ENCODE measurements at regions not wholly inside any gene's neighbourhood (a gene's known extent, or its start where the extent isn't known, plus 50 kb on each side); places are given as distances from the start of the nearest gene placed in this dataset.
A peak's percentile ranks its signal among the peaks of the same experiment; 100 is the strongest.
"Not testable (repeated sequence)": the region's sequence is repeated elsewhere in the genome, so short reads cannot be mapped to it uniquely, and the experiment has no call there.

DNA sequence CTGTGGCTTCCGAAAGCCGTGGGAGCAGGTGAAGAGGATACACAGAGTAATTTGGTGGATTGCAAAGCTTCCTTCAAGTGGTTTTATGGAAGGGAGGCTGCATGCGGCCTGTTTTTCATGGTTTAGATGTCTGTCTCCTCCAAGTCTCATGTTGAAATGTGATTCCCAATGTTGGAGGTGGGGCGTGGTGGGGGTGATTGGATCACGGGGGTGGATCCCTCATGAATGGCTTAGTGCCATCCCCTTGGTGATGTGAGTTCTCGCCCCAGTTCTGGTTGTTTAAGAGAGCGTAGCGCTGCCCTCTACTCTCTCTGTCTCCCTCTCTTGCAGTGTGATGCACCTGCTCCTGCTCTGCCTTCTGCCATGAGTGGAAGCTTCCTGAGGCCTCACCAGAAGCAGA lies 247.8 kb upstream of the B3GAT1 start:
- DNase-seq: no peak

DNA sequence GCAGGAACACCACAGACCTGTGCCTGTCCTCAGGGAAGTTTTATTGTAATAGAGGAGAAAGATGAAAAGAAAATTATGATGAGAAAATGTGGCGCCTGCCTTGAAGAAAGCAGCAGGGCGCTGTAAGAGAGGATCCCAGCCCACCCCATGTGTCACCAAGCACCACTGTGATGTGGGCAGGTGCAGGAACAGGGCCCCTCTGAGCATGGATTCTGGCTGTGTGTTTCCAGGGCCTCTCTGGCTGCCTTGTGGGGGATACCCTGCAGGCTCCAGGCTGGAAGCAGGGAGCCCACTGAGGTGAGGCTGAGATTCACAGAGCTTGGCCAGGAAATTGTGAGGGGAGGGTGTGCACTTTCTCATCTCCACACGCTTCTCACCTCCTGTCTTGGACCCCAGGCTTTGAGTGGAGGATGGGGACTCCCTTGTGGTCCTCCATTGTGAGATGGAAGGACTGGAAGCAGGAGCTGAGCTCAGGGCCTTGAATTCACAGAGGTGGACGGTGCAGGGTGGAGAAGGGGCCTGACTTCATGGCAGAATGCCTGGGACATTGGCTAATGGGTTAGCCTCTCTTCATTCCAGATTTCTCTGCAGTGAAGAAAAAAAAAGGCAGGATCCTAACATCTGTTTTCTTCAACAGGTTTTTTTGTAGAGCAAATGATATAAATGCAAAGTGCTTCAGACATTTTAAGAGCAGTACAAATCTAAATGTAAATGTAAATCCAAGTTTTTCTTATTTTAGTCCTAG lies 246.6 kb upstream of the B3GAT1 start:
- no peak for DNase-seq

DNA sequence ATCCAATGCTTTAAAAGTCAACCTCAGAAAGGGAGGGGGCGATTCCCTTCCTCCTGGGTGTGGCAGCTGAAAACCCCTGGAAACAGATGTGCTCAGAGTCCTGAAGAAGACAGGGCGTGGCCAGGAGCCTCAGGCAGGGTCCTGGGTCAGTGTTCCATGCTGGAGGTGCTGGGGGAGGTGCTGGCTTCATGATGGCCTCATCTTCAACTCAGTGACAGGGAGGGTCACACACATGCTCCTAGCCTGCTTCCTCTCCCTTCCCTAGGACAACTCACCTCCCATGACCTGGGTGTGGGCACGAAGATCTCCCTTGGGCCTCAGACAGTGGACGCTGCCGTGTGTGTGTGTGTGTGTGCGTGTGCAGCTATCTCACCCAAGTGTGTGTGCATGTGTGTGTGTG lies 245.6 kb upstream of the B3GAT1 start:
- no peak for DNase-seq

DNA sequence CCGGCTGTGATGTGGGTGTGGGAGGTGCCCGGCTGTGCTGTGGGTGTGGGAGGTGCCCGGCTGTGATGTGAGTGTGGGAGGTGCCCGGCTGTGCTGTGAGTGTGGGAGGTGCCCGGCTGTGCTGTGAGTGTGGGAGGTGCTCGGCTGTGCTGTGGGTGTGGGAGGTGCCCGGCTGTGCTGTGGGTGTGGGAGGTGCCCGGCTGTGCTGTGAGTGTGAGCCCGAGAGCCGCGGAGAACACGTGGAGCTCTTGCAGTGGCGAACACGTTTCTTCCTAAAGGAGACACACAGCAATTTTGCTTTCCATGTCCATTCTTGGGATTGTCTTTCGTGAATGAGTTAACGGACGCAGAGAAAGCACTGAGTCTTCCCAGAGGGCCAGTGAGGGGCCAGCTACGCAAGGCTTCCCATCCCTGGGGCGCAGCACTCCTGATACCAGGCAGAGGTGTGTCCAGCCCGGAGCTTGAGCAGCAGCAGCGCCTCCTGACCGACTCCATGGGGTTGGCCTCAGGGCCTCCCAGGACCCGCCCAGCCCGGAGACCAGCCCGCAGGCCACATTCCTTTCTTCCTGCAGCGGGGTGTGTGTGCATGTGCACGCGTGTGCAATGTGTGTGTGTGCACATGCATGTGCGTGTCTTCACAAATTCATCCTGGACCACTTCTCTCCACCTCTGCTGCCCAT lies 245.0 kb upstream of the B3GAT1 start:
- no peak for DNase-seq

DNA sequence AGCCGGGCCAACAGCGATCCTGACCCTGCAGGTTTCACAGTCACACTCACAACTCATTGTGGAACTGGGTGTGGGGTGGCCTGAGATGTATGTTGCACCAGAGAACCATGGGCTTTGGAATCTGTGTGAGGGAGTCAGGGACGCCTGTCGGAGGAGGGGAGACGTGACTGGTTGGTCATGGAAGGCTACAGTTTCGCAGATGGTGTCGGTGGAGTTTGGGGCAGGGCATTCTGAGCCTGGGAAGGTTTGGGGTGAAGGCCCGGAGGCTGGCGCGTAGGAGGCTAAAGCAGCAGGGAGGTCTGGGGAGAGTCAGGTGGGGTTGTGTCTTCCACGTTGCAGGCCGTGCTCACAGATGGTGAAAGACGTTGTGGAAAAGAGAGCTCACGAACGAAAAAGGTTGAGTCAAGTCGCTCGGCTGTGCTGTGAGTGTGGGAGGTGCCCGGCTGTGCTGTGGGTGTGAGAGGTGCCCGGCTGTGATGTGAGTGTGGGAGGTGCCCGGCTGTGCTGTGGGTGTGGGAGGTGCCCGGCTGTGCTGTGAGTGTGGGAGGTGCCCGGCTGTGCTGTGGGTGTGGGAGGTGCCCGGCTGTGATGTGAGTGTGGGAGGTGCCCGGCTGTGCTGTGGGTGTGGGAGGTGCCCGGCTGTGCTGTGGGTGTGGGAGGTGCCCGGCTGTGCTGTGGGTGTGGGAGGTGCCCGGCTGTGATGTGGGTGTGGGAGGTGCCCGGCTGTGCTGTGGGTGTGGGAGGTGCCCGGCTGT lies 244.2 kb upstream of the B3GAT1 start:
- DNase-seq: not testable (repeated sequence)

DNA sequence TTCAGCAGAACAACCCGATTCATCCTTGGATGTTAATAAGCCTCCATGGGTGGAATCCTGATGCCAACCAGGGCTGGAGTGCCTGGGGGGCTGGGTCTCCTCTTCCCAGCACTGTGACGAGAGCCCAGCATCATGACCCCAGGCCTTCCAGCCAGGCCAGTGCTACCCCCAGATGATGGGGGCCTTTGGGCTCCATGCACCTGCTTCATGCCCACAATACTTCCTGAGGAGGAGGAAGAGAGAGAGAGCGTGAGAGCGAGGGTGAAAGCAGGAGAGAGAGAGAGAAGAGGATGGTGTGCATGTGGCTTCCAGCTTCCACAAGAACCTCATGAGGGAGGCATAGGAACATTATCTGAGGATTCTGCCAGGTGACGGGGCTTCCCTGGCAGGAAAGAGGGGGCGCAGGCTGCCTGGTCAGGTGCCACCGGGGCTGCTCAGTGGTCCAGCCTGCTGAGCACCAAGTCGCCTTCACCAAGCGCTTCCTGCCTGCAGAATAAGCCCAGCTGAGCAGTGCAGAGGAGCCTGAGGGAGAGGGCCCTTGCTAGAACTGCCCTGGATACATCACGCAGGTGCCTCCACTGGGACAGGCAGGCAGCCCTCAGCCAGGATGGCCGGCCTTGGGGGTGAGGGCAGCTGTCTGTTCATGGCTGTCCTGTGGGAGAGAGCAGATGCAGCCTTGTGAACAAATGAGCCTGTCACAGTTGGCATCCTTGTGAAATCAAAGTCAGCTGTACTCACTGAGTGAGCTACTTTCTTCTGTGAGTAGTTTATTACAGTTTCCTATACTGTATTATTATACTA lies 243.3 kb upstream of the B3GAT1 start:
- no peak for DNase-seq

DNA sequence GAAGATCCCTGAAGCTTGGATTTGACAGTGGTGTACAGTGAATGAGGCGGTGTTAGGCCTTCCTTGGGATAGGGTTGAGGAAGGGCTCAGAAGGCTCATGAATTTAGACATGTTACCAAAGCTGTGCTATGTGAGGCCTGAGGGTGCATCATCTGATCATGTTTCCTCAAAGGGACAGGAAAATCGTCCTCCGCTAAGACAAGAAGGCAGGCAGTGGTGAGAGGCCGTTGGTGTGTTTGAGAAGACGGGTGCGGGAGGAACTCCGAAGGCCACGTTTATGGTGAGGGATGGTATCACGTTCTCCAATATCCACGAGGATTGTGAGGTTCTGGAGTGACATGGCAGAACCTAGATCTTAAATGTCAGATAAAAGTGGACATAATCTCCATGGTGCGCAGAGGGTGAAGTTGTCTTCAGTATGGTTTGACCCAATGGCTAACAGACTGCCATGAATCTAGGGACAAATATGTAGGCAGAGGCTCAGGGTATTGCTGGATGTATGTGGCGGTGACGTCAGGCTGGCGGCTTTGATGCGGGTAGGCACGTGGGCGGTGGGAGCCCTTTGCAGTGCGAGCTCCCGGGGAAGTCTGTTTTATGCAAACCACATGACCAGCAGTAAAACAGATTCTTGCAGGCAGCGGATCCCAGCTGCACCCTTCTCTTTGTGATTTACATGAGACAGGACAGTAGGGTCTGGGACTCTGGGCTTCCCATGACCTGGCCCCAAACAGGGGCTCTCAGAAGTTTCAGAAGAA lies 242.3 kb upstream of the B3GAT1 start:
- no peak for DNase-seq

DNA sequence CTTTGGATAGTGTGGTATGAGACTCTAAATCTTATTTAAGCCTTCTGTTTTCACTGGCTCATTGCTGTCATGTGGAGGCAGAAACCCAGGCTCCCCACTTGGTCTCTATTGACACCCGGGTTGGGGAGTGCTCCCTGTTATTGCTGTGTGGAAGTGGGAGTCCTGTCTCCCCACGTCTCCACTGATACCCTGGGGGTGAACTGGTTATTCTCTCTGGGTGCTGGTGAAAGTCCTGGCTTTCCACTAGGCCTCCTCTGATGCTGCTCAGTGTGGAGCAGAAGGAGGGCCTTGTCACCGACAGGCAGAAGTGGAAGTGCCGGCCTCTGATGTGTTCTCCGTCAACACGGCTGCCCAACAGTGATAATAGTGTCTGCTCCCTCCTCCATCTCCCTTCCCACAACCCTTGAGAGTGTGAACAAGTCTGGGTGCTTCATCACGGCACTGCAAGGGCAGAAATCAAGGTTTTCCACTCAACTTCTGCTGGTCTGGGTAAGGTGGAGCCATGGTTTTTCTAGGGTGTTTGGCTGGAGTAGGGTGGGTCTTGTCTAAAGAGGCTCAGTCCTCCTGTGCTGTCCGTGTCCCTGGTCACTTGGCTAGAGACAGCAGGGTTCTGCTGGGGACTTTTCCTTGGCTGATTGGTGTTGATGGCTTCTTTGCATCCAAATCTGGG lies 240.7 kb upstream of the B3GAT1 start:
- no peak for DNase-seq

DNA sequence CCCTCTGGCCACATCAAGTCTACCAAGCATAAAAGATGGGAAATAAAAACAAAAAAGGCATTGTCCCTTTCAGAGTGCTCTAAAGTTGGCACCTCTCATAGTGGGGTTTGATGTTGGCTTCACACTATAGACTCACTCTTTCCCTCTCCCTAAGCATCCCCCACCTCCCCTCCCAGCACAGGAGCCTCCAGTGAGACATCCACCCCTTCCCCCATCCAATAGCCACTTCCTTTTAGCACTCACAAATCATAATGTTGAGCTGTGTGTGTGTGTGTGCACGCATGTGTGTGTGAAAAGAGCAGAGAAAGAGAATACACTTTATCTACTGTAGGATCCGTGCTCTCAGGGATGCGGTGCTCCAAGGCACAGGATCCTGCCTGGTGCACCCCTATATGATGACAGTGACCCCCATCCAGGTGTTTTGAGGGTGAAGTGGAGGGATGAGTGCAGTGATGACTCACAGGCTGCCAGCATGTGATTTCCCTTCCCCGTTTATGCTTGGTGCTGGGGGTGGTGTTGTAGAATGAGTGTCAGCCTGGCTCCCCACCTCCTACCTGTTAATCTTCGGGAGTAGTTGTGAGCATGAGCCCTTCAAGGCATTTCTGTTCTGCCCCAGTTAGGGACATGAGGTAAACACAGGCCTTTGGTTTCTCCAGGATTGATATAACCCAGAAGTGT lies 235.2 kb upstream of the B3GAT1 start:
- no peak for DNase-seq

DNA sequence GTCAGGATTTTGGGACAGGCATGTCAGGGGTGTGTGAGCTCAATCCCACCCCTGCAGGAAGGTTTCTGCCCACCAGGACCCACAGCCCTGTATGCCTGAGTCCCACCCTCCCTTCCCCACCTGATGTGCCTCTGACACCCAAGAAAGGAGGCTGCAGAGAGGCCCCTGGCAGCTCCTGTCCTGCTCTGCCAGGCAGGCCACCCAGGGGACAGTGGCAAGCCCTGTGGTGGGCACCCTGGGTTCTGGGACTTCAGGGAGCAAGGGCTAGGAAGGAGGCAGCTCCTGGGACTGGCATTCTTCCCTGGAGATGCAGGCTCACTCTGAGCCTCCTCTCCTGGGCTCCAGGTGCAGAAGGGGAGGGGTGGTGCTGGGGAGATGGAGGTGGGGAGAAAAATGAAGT lies 234.5 kb upstream of the B3GAT1 start:
- DNase-seq: no peak

DNA sequence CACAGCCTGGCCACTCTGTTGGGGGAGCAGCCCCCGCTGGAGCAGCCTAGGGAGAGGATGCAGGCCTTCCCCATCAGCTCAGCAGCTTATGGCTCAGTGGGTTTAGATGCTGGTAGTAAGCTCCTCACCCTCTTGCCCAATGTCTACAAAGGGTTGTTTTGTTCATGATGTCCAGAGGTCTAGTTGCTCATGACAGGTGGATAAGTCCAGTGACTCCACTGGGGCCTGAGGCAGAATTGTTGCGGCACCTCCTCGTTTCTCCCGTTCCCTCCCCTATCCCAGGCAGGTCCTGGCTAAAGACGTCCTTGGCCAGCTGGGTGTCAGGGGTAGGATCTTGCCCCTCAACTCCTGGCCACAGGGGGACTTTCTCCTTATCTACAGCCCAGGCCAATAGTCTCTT lies 233.5 kb upstream of the B3GAT1 start:
- DNase-seq: no peak

DNA sequence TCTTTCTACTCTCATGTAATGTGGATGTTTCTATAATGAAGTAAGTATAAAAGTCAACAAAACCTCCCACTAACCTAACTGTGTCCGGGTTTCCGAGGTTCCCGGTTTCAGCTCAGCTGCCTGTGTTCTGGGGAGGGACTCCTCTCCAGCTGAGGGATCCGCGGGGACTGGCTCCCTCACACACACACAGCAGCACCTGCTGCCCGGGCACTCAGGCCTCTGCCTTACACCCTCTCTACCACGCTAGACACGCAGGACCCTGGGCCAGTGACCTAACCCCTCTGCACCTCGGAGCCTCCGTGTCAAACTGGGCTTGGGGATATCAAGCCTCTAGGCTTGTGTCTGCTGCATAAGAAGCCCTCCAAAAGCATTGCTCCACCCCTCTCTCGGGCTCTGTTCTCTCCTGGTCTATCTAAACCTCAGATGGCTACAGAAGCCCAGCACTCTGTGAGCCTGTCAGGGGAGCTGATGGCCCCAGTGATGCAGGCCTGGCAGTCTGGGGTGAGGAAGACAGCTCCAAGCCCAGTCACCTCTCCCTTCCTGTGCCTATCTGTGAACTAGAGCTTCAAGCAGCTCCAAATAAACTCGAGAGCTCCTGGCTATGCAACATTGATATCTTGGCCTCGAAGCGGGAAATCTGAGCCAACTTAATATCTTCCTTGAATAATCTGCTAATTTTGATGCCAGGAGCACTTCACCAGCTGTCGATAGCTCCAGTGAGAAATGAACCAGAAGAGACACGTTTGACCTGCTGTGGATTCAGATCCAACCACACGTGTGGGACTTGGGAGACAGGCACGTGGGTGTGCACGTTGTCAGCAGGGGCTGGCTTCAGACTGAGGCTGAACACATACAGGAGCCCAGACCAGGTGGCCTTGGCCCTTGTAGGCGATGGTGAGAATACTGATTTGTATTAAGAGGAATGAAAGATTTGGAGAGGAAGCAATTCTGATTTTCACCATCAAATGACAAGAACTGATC lies 232.7 kb upstream of the B3GAT1 start:
- DNase-seq: peak; percentile 56

DNA sequence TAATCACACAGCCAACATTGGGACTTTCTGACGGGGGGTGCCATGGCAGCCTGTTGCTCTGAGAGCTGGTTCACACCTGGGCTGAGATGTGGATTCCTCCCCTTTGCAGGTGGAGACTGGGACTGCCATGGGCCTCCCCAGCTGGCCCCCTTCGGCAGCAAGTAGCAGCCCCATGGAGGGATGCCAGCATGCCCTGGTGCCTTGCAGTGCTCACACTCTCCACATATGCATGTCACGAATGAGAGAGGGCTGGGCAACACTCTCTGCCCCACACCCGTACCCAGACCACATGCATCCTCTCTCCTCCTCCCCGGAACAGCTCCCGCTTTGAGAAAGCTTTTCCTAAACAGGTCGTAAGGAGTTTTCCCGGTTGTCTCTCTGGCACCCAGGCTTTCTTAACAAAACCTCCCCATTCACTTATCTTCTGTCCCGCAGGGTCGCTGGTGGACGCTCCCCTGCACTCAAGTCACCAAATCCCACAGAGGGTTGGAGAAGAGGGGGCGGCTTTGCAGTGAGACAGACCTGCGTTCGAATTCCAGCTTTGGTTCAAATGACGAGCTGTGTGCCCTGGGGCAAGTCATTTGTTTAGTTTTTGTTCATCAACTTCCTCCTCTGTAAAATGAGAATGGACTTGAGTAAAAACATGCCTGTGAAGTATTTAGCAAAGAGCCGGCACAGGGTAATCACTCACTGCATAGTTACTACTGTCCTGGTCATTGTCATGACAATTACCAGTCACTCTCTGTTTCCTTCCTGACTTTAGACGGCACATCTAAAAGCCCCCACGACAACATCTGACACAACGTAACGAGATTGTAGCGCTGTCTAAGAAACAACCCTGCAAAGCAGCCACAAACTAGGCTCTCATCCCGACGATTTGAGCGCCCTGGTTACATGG lies 231.3 kb upstream of the B3GAT1 start:
- no peak for DNase-seq

DNA sequence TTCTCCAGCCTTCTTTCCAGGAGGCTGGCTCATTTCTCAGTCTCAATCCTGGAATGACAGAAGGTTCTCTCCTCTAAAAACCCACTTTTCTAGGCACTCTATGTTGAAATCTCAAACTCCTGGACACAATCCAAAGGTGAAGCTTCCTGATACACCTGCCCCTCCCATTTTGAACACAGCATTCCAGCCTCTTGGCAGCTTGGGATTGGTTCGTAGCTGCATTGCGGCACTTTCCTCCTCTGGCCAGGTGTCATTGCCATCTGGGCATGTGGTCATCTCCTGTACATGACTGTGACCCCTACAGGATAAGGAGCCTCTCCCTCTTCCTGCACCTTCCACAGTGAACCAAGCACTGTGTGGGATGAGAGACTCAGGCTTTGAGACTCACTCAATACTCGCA lies 230.2 kb upstream of the B3GAT1 start:
- DNase-seq: no peak

DNA sequence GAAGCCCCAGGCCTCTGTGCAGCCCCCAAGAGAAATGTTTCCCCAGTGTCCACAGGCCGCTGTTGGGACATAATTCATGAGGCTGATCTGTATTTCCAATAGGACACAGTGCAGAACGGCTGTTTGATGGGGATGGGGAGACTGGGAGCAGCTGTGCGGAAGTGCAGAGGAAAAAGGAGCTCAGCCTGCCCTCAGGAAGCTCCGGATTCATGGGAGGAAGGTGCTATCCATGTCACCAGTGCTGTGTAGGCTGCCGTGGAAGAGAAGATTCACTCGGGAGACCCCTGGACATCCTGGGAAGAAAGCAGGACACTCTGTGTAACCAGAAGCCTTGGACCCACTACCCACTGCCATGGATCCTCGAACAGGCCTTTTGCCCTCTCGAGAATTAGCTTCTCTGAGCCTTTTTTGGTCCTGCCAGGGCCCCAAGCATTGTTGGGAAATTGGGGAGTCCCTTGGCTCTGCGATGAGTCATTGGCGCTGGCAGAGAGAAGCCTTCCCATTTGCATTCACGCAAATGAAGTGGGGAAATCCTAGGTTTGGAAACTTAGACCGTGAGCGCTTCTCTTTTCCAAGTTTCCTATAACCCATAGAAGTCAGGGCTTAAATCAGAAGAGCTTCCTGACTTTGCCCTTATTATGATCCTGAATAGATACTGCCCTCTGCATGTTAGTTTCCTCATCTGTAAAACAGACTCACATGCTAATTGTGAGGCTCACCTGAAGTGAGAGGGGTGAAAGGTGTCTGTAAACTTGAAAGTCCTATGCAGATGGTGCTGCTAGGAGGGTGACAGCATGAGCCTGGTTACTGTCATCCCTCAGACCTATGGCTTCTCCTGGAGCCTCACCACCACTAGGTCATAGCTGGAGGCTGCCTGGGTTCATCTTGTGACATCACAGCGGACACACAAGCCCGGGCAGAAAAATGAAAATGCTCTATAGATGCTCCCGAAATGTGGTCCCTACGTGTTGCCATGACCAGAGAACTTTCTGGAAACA lies 229.2 kb upstream of the B3GAT1 start:
- DNase-seq: no peak

DNA sequence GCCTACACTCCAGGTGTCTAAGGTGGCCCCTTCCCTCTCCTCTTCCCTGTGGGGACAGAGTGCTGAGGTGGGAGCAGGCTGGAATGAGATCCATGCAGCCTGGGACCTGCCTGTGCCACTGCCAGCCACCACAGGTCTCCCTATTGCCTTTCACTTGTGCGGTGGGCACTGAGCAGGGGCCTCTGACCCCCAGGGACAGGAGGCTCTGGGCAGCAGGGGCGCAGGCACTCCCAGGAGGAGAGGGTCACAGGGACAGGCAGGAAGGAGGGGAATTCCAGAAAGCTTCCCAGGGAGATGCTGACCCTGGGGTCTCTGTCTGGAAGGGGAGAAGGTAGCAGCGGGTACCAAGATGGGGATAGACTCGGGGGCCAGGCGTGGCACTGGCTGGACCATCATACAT lies 228.5 kb upstream of the B3GAT1 start:
- DNase-seq: no peak

DNA sequence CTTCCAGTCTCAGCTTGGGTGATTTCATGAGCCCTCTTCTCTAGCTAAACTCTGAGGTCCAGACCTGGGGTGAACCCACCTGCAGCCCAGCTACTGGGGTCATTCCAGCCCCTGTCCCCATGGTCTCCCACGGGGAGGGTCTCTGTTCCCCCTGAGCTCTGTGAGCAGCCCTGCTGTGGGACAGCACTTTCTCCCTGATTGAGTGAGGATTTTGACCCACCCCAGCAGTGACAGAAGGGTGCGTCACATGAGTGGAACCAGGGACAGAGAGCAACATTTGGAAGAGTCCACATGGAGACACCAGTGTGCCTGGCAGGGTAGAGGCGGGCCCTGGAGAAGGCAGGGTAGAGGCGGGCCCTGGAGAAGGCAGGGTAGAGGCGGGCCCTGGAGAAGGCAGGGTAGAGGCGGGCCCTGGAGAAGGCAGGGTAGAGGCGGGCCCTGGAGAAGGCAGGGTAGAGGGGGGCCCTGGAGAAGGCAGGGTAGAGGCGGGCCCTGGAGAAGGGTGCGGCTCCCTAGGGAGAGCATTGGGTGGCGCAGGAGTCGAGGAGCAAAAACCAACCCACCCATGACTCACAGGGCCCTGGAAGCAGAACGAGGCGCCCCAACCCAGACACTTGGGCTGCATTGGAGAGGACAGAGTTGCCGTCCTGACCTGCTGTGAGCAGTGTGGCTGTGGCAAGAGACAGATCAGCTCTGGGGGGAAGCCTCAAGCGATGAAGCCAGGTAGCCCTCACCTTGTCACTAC lies 227.7 kb upstream of the B3GAT1 start:
- no peak for DNase-seq

Data from NCI-H345 (cell line).